CD4-positive, alpha-beta T cell treated with Interleukin-21 for 1 hour (primary cell): ENCODE measurements at regions not wholly inside any gene's neighbourhood (a gene's known extent, or its start where the extent isn't known, plus 50 kb on each side); places are given as distances from the start of the nearest gene placed in this dataset.
A peak's percentile ranks its signal among the peaks of the same experiment; 100 is the strongest.
"Not testable (repeated sequence)": the region's sequence is repeated elsewhere in the genome, so short reads cannot be mapped to it uniquely, and the experiment has no call there.

ENCODE experiments used
- DNase-seq: peaks from one replicate; pipeline ENCODE4 v3.0.0-alpha.2; 2020

- DNase-seq = no peak
These were observed 95.6 kb downstream of the VCPKMT start for GRCh38 chr14:50020799-50021198.

- DNase-seq = peak; percentile 34
These were observed 94.9 kb downstream of the VCPKMT start for GRCh38 chr14:50021261-50022031.

DNA sequence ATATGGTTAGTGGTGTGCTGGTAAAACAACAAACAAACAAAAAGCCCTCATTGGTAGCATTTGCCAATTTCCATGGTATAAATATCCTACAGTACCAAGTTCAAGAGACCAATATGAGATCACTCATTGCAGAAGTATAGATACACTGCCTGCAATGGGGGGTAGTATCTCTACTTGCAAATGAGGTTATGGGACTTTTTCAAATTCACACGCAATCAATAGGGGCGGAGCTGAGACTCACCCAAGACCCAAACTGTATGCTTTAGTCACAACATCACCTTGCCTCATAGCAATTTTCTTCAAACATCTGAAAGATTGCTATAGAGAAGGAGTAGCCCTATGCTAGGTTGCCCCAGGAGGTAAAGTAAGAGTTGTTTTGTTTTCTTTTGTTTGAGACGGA is 93.7 kb downstream of the VCPKMT start:
- no peak for DNase-seq

DNA sequence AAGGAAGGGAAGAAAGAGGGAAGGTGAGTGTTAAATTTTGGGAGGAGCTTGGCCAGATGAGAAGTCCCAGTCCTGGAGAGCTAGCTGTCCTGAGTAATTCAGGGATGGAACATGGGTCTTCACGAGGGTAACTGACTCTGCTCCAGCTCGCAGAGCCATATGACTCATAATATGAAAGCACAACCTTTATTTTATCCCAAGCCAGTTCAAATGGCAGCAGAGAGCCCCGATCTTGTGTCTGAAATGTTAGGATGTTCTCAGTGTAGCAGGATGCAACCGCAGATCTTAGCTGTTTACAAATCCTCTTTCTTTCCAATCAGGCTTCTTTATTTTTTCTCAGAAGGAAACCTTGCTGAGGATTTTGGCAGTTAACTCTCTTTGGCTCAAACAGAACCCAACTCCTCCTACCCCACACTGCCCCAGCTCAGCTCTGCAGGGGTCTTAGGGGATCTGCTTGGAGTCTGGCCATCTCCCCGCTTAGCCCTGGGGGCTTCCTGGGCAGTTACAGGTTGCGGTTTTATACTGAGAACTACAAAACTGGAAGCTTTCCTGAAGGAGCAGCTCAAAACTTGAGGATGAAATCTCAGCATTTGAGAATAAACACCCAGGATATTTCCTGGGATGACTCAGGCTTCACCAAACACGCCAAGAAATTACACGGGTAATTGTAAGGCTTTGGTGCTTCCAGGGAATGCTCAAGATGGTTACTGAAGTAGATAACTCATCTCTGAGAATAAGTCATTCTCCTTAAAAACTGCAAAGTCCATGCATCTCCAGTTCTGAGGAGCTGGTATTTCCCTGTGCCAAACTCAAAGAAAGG is 92.5 kb downstream of the VCPKMT start:
- DNase-seq = no peak

- DNase-seq = no peak
These were observed 91.3 kb downstream of the VCPKMT start for GRCh38 chr14:50025073-50025472.

- no peak for DNase-seq
These were observed 90.6 kb downstream of the VCPKMT start for GRCh38 chr14:50025776-50026175.

GRCh38 chr14:50026396-50026795 is 90.0 kb downstream of the VCPKMT start:
- no peak for DNase-seq

- no peak for DNase-seq
These were observed 88.6 kb downstream of the VCPKMT start for GRCh38 chr14:50027816-50028215.

DNA sequence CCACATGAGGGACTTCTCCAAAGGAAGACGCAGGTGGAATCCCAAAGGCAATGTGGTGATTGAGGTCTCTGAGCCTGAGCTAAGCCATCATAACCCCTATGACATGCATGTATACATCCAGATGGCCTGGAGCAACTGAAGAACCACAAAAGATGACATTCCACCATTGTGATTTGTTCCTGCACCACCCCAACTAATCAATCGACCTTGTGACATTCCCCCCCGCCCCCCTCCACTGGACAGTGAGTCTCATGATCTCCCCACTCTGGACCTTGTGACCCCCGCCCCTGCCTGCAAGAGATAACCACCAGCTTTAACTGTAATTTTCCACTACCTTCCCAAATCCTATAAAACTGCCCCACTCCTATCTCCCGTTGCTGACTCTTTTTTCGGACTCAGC is 87.9 kb downstream of the VCPKMT start:
- no peak for DNase-seq

DNA sequence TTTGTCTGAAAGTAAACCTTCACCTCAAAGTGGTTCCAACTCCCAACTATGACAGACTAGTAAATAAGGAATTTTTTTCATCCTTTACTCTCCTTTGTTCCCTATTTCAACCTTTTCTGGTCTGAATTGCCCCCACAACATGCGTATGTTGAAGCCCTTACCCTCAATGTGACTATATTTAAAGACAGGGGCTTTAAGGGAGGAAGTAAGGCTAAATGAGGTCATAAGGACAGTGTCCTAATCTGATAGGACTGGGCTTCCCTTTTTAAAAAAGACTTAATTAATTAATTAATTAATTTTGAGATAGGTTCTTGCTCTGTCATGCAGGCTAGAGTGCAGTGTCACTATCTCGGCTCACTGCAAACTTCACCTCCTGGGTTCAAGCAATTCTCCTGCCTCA is 86.3 kb downstream of the VCPKMT start:
- DNase-seq = no peak

DNA sequence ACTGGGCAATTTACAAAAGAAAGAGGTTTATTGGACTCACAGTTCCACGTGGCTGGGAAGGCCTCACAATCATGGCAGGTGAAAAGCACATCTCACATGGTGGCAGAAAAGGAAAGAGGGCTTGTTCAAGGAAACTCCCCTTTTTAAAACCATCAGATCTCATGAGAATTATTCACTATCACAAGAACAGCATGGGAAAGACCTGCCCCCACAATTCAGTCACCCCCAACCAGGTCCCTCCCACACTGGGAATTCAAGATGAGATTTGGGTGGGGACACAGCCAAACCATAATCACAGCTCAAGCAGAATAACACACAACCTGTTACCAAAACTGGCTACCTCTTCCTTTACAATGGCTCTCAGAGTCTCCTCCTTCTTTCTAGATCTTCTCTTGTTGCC is 85.5 kb downstream of the VCPKMT start:
- not testable (repeated sequence) for DNase-seq

DNA sequence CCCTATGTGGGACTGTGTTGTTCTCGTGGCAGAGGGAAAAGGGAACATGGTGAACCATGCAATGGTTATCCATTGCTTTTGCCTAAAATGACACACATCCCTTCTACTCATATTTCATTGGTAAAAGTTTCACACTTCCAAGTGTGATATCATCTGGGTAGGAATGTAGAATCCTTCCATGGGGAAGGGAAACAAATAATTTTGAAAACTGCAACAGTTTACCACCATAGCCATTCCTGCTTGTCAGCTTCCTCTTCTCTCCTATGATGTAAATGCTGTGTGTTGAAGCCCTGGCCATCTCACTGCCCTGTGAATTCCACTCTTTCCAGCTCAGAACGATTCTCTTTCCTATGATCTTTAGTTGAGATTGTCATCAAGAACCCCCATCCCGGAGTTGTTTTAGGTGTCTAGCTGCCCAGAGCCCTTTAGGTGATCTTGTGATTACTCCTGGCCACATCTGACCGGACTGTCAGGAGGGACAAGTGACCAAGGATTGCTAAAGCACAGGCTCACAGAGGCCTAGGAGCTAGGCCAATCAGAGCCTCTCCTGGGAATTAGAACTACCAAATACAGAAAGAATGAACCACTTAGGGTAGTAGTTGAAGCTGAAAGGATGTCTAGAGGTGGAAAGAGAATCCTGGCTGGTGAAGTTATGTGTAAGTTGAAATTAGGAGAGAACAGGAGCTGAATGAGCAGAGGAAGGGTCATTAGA is 84.6 kb downstream of the VCPKMT start:
- no peak for DNase-seq

DNA sequence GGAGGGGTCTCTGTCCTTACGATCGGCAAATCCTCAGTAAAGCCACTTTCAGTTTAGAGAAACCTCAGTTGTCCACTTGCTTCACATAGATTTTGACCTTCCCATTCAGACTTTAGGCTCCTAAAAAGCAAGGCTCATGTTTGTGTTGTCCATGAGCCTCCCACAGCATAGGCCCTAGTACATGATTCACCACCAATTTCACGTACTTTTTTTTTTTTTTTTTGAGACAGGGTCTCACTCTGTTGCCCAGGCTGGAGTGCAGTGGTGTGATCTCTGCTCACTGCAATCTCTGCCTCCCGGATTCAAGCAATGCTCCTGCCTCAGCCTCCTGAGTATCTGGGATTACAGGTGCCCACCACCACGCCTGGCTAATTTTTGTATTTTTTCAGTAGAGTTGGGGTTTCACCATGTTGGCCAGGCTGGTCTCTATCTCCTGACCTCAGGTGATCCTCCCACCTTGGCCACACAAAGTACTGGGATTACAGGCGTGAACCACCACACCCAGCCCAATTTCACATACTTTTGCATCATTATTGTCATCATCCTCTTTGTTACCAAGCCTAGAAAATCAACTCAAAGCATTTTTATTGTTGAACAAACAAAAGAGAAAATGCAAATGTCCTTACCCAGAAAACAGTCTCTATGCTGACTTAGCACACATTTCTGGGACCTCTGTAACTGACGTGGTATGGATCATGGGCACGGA is 83.8 kb downstream of the VCPKMT start:
- not testable (repeated sequence) for DNase-seq

DNA sequence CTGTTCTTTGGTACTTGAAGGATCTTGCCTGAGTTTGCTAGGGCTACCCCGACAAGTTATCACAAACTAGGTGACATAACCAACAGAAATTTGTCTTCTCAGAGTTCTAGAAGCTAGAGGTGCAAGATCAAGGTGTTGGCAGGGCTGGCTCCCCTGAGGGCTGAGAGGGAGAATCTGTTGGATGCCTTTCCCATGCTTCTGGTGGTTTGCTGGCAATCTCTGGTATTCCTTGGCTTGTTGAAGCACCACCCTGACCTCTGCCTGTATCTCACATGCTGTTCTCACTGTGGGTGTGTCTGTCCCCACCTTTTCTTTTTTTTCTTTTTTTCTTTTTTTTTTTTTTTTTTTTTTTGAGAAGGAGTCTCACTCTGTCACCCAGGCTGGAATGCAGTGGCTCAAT is 81.2 kb downstream of the VCPKMT start:
- no peak for DNase-seq

DNA sequence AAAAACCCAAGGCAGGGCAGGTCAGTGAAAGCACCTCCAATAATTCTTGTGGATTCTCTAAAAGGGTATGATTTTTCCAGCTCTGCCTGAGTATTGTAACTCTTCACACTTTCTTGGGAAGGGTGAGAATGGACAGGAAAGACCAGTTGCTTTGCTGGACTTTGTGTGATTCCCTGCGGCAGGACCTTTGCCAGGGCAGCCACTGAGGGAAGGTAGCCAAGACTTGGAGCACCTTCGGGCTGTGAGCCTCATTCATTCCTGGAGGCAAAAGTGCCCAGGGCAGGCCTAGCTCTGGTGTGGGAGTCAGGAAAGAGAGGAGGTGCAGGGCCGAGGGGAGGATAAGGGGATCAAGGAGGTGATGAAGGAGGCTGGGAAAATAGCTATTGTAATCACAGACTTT is 80.2 kb downstream of the VCPKMT start:
- no peak for DNase-seq

GRCh38 chr14:50036637-50037036 is 79.7 kb downstream of the VCPKMT start:
- DNase-seq = no peak

- no peak for DNase-seq
These were observed 79.1 kb downstream of the VCPKMT start for GRCh38 chr14:50037240-50037639.

DNA sequence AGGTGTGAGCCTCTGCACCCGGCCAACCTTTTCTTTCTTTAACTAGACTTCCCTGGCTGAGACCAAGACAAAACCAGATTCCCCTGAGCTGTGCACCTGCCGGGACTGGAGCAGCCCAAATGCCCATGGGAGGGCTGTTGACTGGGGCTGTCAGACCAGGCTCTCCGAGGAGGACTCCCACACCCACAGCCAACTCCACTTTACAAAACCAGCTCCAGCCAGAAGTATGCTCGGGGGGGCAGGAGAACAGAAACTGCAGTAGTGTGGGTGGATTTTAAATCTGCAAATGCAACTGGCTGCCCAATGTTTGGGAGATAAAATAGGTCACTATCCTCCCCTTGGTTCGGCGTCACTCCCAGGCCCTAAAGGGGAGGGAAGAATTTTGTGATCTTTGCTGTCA is 78.5 kb downstream of the VCPKMT start:
- no peak for DNase-seq

DNA sequence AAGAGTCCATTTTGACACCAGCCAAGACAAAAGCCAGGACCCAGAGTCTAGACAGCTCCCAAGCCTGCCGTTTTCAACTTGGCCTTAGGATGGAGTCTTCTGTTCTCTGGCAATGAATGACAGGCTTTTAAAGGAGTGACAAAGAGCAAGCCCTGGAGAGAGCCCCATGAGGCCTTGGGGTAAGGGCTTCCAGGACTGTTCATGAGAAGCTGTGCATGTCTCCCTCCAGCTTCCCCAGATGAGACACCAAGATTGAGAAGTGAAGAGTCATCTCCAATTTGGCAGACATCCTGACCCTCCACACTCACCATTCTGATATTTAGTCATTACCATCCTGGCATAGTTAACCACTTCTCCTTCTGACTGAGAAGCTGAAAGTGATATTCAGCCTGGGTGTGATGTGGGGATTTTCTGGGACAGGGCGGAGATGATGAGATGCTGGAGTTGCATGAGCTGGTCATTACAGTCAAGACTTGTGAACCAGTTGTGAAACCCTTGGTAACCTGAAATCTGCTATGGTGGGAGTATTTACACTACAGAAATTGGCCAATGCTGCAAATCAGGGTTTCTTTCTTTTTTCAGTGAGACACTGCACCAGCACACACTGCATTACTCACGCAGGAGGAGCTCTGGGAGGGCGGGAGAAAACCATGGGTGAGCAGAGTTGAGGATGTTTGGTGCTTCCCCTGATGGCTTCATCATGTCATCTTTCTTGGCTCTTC is 77.8 kb downstream of the VCPKMT start:
- DNase-seq = peak; percentile 56

DNA sequence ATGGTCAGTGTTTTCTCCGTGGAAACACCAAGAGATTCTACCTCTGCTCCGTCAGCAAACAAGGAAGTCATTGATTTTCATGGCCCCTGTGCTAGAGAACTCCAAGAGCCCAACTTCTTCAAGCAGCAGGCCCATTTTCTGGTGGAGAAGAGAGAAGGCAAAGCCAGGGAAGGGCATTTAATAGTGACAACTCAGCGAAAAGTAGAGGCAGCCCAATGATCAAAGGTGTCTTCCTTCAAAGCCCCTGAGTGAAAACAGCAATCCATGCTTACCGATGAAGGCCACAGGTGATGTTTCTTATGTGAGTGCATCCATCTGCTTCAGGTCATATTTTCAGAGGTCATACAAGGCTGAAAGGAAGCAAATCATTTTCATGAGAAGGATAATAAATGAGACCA is 77.3 kb downstream of the VCPKMT start:
- no peak for DNase-seq

GRCh38 chr14:50039734-50040400 is 76.5 kb downstream of the VCPKMT start:
- DNase-seq = peak; percentile 21

DNA sequence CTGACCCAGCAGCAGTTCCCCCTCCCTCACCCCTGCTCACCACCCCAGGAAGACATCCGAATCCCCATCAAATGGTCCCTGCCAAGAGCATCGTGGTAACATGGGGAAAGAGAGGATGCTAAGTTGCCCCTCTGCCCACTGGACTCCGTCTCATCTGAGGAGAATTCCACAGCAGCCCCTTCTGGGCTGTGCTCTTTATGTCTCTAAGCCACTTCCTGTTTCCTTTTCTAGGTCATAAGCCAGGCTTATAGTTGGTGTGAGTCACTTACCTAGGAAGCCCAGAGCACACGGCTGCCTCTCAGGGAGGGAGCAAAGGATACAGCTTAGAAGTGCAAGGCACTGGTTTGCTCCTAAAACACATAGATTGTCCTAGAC is 76.0 kb downstream of the VCPKMT start:
- DNase-seq = peak; percentile 67
